GM23338 (cell line): ENCODE measurements at regions not wholly inside any gene's neighbourhood (a gene's known extent, or its start where the extent isn't known, plus 50 kb on each side); places are given as distances from the start of the nearest gene placed in this dataset.

ENCODE experiments used
- EZH2 ChIP-seq: fragments of 200-600 bp; sonication (generic); IDR thresholded peaks from one replicate; pipeline ENCODE4 v1.8.0; 2017; ENCODE audit warnings: antibody characterized with exemption, mild to moderate bottlenecking, low read depth; ENCODE audit not compliant: unreplicated experiment
- POLR2AphosphoS5 ChIP-seq: IDR thresholded peaks from 2 replicates; pipeline ENCODE4 v1.6.1; 2016; ENCODE audit warnings: antibody characterized with exemption, low read depth
- TF ChIP-seq, protein P1 (sequence below), 2 experiments: fragments of 200-600 bp in 1 of 2; sonication (generic) in 1 of 2; conservative IDR thresholded peaks; 2 replicates each; pipeline versions ENCODE4 v1.5.1 to v1.6.1; 2016 to 2017; ENCODE audit warnings: antibody characterized with exemption in 2 of 2, low read depth in 2 of 2, mild to moderate bottlenecking in 2 of 2, moderate library complexity in 1 of 2
- TF ChIP-seq, protein P2 (sequence below): IDR thresholded peaks from one replicate; pipeline ENCODE4 v1.6.1; 2018; ENCODE audit warnings: antibody characterized with exemption; ENCODE audit not compliant: unreplicated experiment

DNA sequence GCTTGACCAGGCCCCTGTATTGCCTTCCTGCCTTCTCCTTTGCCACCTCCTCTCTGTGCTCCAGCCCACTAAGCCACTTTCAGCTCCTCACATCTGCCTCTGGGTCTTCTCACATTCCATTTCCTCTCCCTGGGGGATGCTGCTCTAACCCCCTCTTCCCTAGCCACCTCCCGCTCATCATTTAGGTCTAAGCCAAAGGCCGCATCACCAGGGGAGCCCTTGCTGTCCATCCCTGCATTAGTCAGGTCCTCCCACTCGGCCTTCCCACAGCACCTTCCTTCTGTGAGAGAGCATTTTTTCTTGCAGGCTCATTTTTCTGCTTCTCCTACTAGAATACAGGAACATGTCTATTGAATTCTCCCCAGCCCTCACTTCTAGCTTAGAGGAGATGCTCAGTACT is 72.6 kb upstream of the GALNT10 start:
- TF ChIP-seq, protein P1, sequence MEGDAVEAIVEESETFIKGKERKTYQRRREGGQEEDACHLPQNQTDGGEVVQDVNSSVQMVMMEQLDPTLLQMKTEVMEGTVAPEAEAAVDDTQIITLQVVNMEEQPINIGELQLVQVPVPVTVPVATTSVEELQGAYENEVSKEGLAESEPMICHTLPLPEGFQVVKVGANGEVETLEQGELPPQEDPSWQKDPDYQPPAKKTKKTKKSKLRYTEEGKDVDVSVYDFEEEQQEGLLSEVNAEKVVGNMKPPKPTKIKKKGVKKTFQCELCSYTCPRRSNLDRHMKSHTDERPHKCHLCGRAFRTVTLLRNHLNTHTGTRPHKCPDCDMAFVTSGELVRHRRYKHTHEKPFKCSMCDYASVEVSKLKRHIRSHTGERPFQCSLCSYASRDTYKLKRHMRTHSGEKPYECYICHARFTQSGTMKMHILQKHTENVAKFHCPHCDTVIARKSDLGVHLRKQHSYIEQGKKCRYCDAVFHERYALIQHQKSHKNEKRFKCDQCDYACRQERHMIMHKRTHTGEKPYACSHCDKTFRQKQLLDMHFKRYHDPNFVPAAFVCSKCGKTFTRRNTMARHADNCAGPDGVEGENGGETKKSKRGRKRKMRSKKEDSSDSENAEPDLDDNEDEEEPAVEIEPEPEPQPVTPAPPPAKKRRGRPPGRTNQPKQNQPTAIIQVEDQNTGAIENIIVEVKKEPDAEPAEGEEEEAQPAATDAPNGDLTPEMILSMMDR (conservative IDR thresholded peaks at IDR 0.05; ENCODE audit: low read depth in 2 of 2) = no peak
- TF ChIP-seq, protein P2, sequence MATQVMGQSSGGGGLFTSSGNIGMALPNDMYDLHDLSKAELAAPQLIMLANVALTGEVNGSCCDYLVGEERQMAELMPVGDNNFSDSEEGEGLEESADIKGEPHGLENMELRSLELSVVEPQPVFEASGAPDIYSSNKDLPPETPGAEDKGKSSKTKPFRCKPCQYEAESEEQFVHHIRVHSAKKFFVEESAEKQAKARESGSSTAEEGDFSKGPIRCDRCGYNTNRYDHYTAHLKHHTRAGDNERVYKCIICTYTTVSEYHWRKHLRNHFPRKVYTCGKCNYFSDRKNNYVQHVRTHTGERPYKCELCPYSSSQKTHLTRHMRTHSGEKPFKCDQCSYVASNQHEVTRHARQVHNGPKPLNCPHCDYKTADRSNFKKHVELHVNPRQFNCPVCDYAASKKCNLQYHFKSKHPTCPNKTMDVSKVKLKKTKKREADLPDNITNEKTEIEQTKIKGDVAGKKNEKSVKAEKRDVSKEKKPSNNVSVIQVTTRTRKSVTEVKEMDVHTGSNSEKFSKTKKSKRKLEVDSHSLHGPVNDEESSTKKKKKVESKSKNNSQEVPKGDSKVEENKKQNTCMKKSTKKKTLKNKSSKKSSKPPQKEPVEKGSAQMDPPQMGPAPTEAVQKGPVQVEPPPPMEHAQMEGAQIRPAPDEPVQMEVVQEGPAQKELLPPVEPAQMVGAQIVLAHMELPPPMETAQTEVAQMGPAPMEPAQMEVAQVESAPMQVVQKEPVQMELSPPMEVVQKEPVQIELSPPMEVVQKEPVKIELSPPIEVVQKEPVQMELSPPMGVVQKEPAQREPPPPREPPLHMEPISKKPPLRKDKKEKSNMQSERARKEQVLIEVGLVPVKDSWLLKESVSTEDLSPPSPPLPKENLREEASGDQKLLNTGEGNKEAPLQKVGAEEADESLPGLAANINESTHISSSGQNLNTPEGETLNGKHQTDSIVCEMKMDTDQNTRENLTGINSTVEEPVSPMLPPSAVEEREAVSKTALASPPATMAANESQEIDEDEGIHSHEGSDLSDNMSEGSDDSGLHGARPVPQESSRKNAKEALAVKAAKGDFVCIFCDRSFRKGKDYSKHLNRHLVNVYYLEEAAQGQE = no peak
- TF ChIP-seq POLR2AphosphoS5 (no peak), EZH2 (no peak)
